ENCODE measurements at regions not wholly inside any gene's neighbourhood (a gene's known extent, or its start where the extent isn't known, plus 50 kb on each side); places are given as distances from the start of the nearest gene placed in this dataset.

DNA sequence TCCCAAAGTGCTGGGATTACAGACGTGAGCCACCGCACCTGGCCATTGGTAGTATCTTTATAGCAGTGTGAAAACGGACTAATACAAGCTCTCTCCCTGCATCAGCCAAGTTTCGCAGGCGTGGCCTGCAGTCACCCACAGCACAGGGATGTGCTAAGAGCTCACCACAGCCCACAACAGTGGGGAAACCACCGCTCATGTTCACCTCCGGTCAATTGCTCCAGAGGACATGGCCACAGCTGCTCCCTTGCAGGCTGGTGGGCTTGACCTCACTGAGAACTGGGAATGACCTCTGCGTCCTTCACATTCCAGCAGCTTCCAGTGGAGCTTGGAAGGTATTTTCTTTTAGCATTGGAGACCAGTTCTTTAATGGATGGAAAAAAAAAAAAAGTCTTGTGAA lies 156.4 kb downstream of the KCTD15 start:
- Histone ChIP-seq H3K27ac (no peak overlapping the region), H3K4me1 (no peaks in the 10 kb centered on the region), H3K9me3 (no peaks in the 10 kb centered on the region), H3K27me3 (peaks cover 0 to 5% (median 0%) of the 10 kb centered on the region in 9 donors), H3K4me3 (no peak overlapping the region), H3K36me3 (no peaks in the 10 kb centered on the region)
- ATAC-seq, result no peak
- intact Hi-C loops (cut with DNase I), result no loop called here
- WGBS, 4 donors, result 83 to 88% (median 87%) methylated on average over 8 of the region's 8 CpGs
- no peak for DNase-seq
- no peak for TF ChIP-seq POLR2A (IDR thresholded peaks at IDR 0.05)
- TF ChIP-seq, protein P1, sequence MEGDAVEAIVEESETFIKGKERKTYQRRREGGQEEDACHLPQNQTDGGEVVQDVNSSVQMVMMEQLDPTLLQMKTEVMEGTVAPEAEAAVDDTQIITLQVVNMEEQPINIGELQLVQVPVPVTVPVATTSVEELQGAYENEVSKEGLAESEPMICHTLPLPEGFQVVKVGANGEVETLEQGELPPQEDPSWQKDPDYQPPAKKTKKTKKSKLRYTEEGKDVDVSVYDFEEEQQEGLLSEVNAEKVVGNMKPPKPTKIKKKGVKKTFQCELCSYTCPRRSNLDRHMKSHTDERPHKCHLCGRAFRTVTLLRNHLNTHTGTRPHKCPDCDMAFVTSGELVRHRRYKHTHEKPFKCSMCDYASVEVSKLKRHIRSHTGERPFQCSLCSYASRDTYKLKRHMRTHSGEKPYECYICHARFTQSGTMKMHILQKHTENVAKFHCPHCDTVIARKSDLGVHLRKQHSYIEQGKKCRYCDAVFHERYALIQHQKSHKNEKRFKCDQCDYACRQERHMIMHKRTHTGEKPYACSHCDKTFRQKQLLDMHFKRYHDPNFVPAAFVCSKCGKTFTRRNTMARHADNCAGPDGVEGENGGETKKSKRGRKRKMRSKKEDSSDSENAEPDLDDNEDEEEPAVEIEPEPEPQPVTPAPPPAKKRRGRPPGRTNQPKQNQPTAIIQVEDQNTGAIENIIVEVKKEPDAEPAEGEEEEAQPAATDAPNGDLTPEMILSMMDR (IDR thresholded peaks at IDR 0.05), result no peak

DNA sequence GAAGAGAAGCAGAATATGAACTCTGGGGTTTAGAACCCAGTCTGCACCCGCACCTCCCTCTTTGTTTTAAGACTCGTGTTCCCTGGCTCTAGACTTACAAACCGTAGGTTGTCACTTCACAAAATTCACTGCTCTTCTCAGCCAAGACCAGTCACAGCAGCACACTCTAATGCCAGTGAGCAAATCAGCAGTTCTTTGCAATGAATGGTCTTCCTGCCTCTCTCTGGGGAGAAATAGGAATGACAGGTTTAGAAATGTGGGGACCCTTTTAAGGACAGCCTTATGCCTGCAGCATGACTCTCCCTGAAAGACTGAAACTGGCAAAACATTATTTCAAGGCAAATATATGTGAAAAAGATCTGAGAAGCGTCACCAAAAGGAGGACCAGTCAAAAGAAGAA lies 156.9 kb downstream of the KCTD15 start:
- ATAC-seq (no peak), DNase-seq (no peak)
- H3K27me3 ChIP-seq, result peaks cover 0 to 6% (median 0%) of the 10 kb centered on the region in 9 donors
- H3K4me3 ChIP-seq, result no peak overlapping the region
- intact Hi-C loops (cut with DNase I), result no loop called here
- no peak overlapping the region for H3K27ac ChIP-seq
- no peak for TF ChIP-seq POLR2A (IDR thresholded peaks at IDR 0.05)
- TF ChIP-seq, protein P1 (IDR thresholded peaks at IDR 0.05), result peak in 3 of 12 donors; percentile 12 to 32 (median 21)
- H3K9me3 ChIP-seq, result no peaks in the 10 kb centered on the region
- H3K4me1 ChIP-seq, result no peaks in the 10 kb centered on the region
- WGBS, 4 donors, result 57 to 66% (median 61%) methylated on average over 4 of the region's 4 CpGs
- H3K36me3 ChIP-seq, result no peaks in the 10 kb centered on the region

DNA sequence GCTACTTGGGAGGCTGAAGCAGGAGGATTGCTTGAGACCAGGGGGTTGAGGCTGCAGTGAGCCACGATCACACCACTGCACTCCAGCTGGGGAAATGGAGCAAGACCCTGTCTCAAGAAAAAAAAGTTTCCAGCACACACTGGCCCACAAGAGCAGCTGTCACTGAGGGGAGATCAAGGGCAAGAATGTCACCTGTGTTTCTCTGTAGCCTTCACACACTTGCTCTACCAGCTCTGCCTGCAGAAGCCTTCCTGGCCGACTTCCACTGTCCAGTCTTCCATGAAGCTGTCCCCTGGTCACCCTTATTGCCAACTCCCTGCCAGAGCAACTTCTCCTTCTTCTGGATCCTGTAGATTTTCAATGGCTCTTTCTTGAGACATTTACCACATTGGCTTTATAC lies 158.0 kb downstream of the KCTD15 start:
- Histone ChIP-seq H3K4me3 (no peak overlapping the region), H3K27ac (no peak overlapping the region), H3K36me3 (no peaks in the 10 kb centered on the region), H3K9me3 (no peaks in the 10 kb centered on the region), H3K4me1 (no peaks in the 10 kb centered on the region), H3K27me3 (peaks cover 0 to 13% (median 0%) of the 10 kb centered on the region in 9 donors)
- DNase-seq, result no peak
- ATAC-seq, result no peak
- TF ChIP-seq, protein P1 (IDR thresholded peaks at IDR 0.05), result no peak
- TF ChIP-seq POLR2A (IDR thresholded peaks at IDR 0.05), result no peak
- intact Hi-C loops (cut with DNase I), result no loop called here
- 85 to 91% (median 89%) methylated on average over 2 of the region's 2 CpGs for WGBS, 4 donors

DNA sequence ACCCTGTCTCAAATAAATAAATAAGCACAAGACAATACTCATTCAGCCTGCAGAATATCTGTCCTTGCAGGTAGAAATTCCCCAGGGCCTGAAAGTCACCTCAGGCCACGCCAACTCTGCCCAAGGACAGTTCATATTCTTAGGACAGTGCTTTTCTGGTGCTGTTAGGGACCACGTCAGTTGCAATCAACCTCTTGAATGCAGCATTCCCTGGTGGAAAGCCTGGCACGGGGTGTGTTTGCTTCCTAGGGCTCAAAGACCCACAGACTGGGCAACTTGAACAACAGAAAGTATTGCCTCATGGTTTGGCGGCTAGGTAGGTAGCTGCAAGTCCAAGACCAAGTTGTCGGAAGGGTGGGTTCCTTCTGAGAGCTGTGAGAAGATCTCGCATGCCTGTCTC lies 160.3 kb downstream of the KCTD15 start:
- 74 to 88% (median 79%) methylated on average over 6 of the region's 6 CpGs for whole genome bisulfite sequencing, 4 donors
- intact Hi-C loops (cut with DNase I), result no loop called here
- Histone ChIP-seq H3K9me3 (no peaks in the 10 kb centered on the region), H3K27me3 (peaks cover 0 to 13% (median 0%) of the 10 kb centered on the region in 9 donors), H3K4me3 (no peak overlapping the region), H3K4me1 (no peaks in the 10 kb centered on the region), H3K36me3 (no peaks in the 10 kb centered on the region), H3K27ac (no peak overlapping the region)
- TF ChIP-seq, protein P1 (IDR thresholded peaks at IDR 0.05), result no peak
- TF ChIP-seq POLR2A (IDR thresholded peaks at IDR 0.05), result no peak
- DNase-seq, result no peak
- no peak for ATAC-seq
